H1 (cell line): ENCODE measurements at regions not wholly inside any gene's neighbourhood (a gene's known extent, or its start where the extent isn't known, plus 50 kb on each side); places are given as distances from the start of the nearest gene placed in this dataset.
A peak's percentile ranks its signal among the peaks of the same experiment; 100 is the strongest.

Experiments used
- CTCF ChIA-PET: fragments of 300-600 bp; sonication (Branson Sonifier 250); formaldehyde crosslinking; loops from one replicate; lab custom pipeline; 2021; ENCODE audit not compliant: partially characterized antibody; lab: Charles Lee
- POLR2A ChIA-PET: fragments of 300-600 bp; sonication (Branson Sonifier 250); formaldehyde crosslinking; loops from one replicate; lab custom pipeline; 2021; ENCODE audit warnings: inconsistent platforms; ENCODE audit not compliant: partially characterized antibody; lab: Charles Lee
- DNase-seq, 2 experiments: peaks; one replicate each; pipeline versions ENCODE4 v3.0.0 to v3.0.0-alpha.2; 2010 to 2022; ENCODE audit warnings: low spot score in 2 of 2, low read depth in 1 of 2, mixed read lengths in 1 of 2
- FAIRE-seq: peaks from 2 replicates; lab custom pipeline; 2011; peaks lifted over from hg19 to GRCh38; lab: Jason Lieb, UNC
- H2AFZ ChIP-seq: 2 replicates; pipeline ENCODE4 v1.8.1; 2012; ENCODE audit warnings: low read length, inconsistent platforms
- H2AK5ac ChIP-seq: 2 replicates; pipeline ENCODE4 v1.6.1; 2013; ENCODE audit warnings: low read depth, low read length
- H2BK120ac ChIP-seq: replicated peaks from 2 replicates; pipeline ENCODE3; 2013; ENCODE audit warnings: low read depth, low read length, inconsistent platforms
- H2BK12ac ChIP-seq: 2 replicates; pipeline ENCODE4 v1.6.1; 2013; ENCODE audit warnings: low read depth, low read length
- H2BK15ac ChIP-seq: 2 replicates; pipeline ENCODE4 v1.6.1; 2013; ENCODE audit warnings: low read length
- H2BK20ac ChIP-seq: 2 replicates; pipeline ENCODE4 v1.6.1; 2013; ENCODE audit warnings: low read length
- H2BK5ac ChIP-seq: 2 replicates; pipeline ENCODE4 v1.6.1; 2013; ENCODE audit warnings: low read depth, low read length
- H3K14ac ChIP-seq: 2 replicates; pipeline ENCODE4 v1.6.1; 2013; ENCODE audit warnings: inconsistent platforms; ENCODE audit not compliant: insufficient read length
- H3K18ac ChIP-seq: 2 replicates; pipeline ENCODE4 v1.6.1; 2013; ENCODE audit warnings: low read length; ENCODE audit errors: extremely low read depth
- H3K23ac ChIP-seq: 2 replicates; pipeline ENCODE4 v1.6.1; 2013; ENCODE audit warnings: inconsistent platforms; ENCODE audit not compliant: insufficient read length
- H3K23me2 ChIP-seq: 2 replicates; pipeline ENCODE4 v1.6.1; 2013; ENCODE audit warnings: low read depth, low read length
- H3K27ac ChIP-seq: 2 replicates; pipeline ENCODE4 v1.6.1; 2011; ENCODE audit warnings: low read depth, low read length, inconsistent platforms
- H3K27me3 ChIP-seq, 4 experiments: replicated peaks in 1 of 4; 1 replicate in 1 of 4; 2 replicates in 3 of 4; pipeline versions ENCODE4 v1.6.1 to v1.8.1; 2011 to 2013; ENCODE audit warnings: low read length in 3 of 4, mild to moderate bottlenecking in 3 of 4, inconsistent platforms in 2 of 4, mixed read lengths in 2 of 4, moderate library complexity in 1 of 4; ENCODE audit not compliant: control insufficient read depth in 3 of 4, insufficient read depth in 3 of 4; ENCODE audit errors: extremely low read depth in 1 of 4
- H3K36me3 ChIP-seq, 4 experiments: 2 replicates each; pipeline versions ENCODE4 v1.6.1 to v1.8.1; 2011 to 2013; ENCODE audit warnings: mild to moderate bottlenecking in 4 of 4, low read length in 3 of 4, moderate library complexity in 2 of 4, control low read depth in 1 of 4, inconsistent platforms in 1 of 4; ENCODE audit not compliant: insufficient read depth in 4 of 4, control insufficient read depth in 2 of 4
- H3K4ac ChIP-seq: replicated peaks from 2 replicates; pipeline ENCODE3; 2013; ENCODE audit warnings: low read length, low read depth, mixed read lengths, inconsistent platforms; ENCODE audit not compliant: insufficient read length
- H3K4me1 ChIP-seq, 4 experiments: replicated peaks in 1 of 4; 1 replicate in 1 of 4; 2 replicates in 3 of 4; pipeline versions ENCODE4 v1.6.1 to v1.8.1; 2011 to 2013; ENCODE audit warnings: low read length in 3 of 4, inconsistent platforms in 2 of 4, mixed read lengths in 1 of 4; ENCODE audit not compliant: insufficient read depth in 4 of 4, control insufficient read depth in 3 of 4
- H3K4me2 ChIP-seq, 2 experiments: 2 replicates each; pipeline versions ENCODE4 v1.6.1 to v1.8.1; 2011 to 2013; ENCODE audit warnings: low read depth in 2 of 2, low read length in 2 of 2, control low read depth in 1 of 2, inconsistent platforms in 1 of 2, mild to moderate bottlenecking in 1 of 2; ENCODE audit not compliant: insufficient read depth in 1 of 2
- H3K4me3 ChIP-seq, 4 experiments: fragments of 200-600, 300-600 bp in 1 of 4; sonication (generic), shearing (Covaris generic), sonication (Bioruptor Twin) in 1 of 4; 2 replicates each; pipeline versions ENCODE4 v1.5.1 to v1.8.1; 2011 to 2016; ENCODE audit warnings: low read length in 4 of 4, low read depth in 3 of 4, control low read depth in 2 of 4, inconsistent platforms in 2 of 4, mild to moderate bottlenecking in 2 of 4, mixed read lengths in 1 of 4, moderate library complexity in 1 of 4; ENCODE audit not compliant: insufficient read depth in 2 of 4; ENCODE audit errors: extremely low read depth in 1 of 4
- H3K56ac ChIP-seq: replicated peaks from 2 replicates; pipeline ENCODE3; 2013; ENCODE audit warnings: low read depth, mild to moderate bottlenecking, mixed read lengths, low read length, inconsistent platforms; ENCODE audit not compliant: insufficient read length
- H3K79me1 ChIP-seq: 2 replicates; pipeline ENCODE4 v1.6.1; 2013; ENCODE audit warnings: low read depth, low read length, control low read depth
- H3K79me2 ChIP-seq, 2 experiments: 2 replicates each; pipeline versions ENCODE4 v1.6.1 to v1.8.1; 2012 to 2013; ENCODE audit warnings: low read length in 2 of 2, mild to moderate bottlenecking in 2 of 2, inconsistent platforms in 1 of 2; ENCODE audit not compliant: insufficient read depth in 2 of 2, control insufficient read depth in 1 of 2
- H3K9ac ChIP-seq, 4 experiments: replicated peaks in 1 of 4; 1 replicate in 1 of 4; 2 replicates in 3 of 4; pipeline versions ENCODE4 v1.6.1 to v1.8.1; 2011 to 2013; ENCODE audit warnings: low read depth in 3 of 4, low read length in 3 of 4, control low read depth in 2 of 4, mild to moderate bottlenecking in 2 of 4, moderate library complexity in 2 of 4, inconsistent platforms in 1 of 4; ENCODE audit errors: extremely low read depth in 1 of 4
- H3K9me3 ChIP-seq, 2 experiments: 2 replicates each; pipeline versions ENCODE4 v1.6.1 to v1.8.1; 2012 to 2013; ENCODE audit warnings: mild to moderate bottlenecking in 2 of 2, moderate library complexity in 2 of 2, control low read depth in 1 of 2, inconsistent platforms in 1 of 2, low read depth in 1 of 2, low read length in 1 of 2, mixed read lengths in 1 of 2; ENCODE audit not compliant: insufficient read depth in 2 of 2
- H4K20me1 ChIP-seq, 2 experiments: replicated peaks in 1 of 2; 2 replicates each; pipeline versions ENCODE3 to v1.8.1; 2011 to 2013; ENCODE audit warnings: inconsistent platforms in 2 of 2, low read length in 2 of 2, mild to moderate bottlenecking in 1 of 2; ENCODE audit not compliant: insufficient read depth in 2 of 2, control insufficient read depth in 1 of 2
- H4K5ac ChIP-seq: 2 replicates; pipeline ENCODE4 v1.6.1; 2013; ENCODE audit warnings: low read length, low read depth, mixed read lengths, inconsistent platforms; ENCODE audit not compliant: insufficient read length
- H4K8ac ChIP-seq: 2 replicates; pipeline ENCODE4 v1.8.0; 2013; ENCODE audit warnings: mild to moderate bottlenecking, moderate library complexity, low read length, inconsistent platforms; ENCODE audit not compliant: insufficient read depth; ENCODE audit errors: extremely low read depth
- H4K91ac ChIP-seq: replicated peaks from 2 replicates; pipeline ENCODE3; 2013; ENCODE audit warnings: low read length, mixed read lengths, inconsistent platforms; ENCODE audit not compliant: insufficient read length
- ATF2 ChIP-seq: IDR thresholded peaks from 2 replicates; pipeline ENCODE4 v1.6.1; 2012; ENCODE audit warnings: low read length, inconsistent platforms
- BRCA1 ChIP-seq: IDR thresholded peaks from 2 replicates; pipeline ENCODE4 v1.6.1; 2012; ENCODE audit warnings: low read depth, low read length, improper control_type of control experiment
- CHD1 ChIP-seq: IDR thresholded peaks from 2 replicates; pipeline ENCODE4 v1.6.1; 2012; ENCODE audit warnings: low read depth, low read length, improper control_type of control experiment
- CHD2 ChIP-seq: IDR thresholded peaks from 2 replicates; pipeline ENCODE4 v1.6.1; 2012; ENCODE audit warnings: low read length, improper control_type of control experiment
- E2F6 ChIP-seq: IDR thresholded peaks from 2 replicates; pipeline ENCODE4 v1.6.1; 2012; ENCODE audit warnings: inconsistent platforms
- EZH2 ChIP-seq: fragments of 200-600 bp; sonication (generic); IDR thresholded peaks from 2 replicates; pipeline ENCODE4 v1.7.1; 2012; ENCODE audit warnings: low read depth, mild to moderate bottlenecking, moderate library complexity, low read length, inconsistent platforms; ENCODE audit not compliant: severe bottlenecking
- HDAC6 ChIP-seq: IDR thresholded peaks from one replicate; pipeline ENCODE4 v1.7.1; 2012; ENCODE audit warnings: low read depth, mild to moderate bottlenecking, inconsistent platforms, low read length, moderate library complexity
- JUND ChIP-seq: IDR thresholded peaks from 2 replicates; pipeline ENCODE4 v1.6.1; 2011; ENCODE audit warnings: mild to moderate bottlenecking, improper control_type of control experiment, low read length
- POLR2A ChIP-seq, 2 experiments: IDR thresholded peaks; 1 replicate in 1 of 2; 2 replicates in 1 of 2; pipeline ENCODE4 v1.6.1; 2011; ENCODE audit warnings: low read depth in 2 of 2, low read length in 2 of 2, mild to moderate bottlenecking in 2 of 2; ENCODE audit errors: control extremely low read depth in 1 of 2
- SIN3A ChIP-seq, 2 experiments: IDR thresholded peaks in 1 of 2; conservative IDR thresholded peaks in 1 of 2; 2 replicates each; pipeline ENCODE4 v1.6.1; 2011 to 2012; ENCODE audit warnings: low read length in 2 of 2, improper control_type of control experiment in 1 of 2, low read depth in 1 of 2, mild to moderate bottlenecking in 1 of 2
- SUZ12 ChIP-seq: fragments of 200-600 bp; sonication (generic); IDR thresholded peaks from 2 replicates; pipeline ENCODE4 v1.6.1; 2012; ENCODE audit warnings: mild to moderate bottlenecking, inconsistent platforms, low read length, moderate library complexity, mixed read lengths
- TBP ChIP-seq: IDR thresholded peaks from 2 replicates; pipeline ENCODE4 v1.6.1; 2011; ENCODE audit warnings: low read depth, low read length, improper control_type of control experiment
- TEAD4 ChIP-seq: IDR thresholded peaks from 2 replicates; pipeline ENCODE4 v1.6.1; 2012; ENCODE audit warnings: low read depth, low read length, inconsistent platforms, mixed read lengths
- YY1 ChIP-seq: IDR thresholded peaks from 2 replicates; pipeline ENCODE4 v1.6.1; 2011; ENCODE audit warnings: low read depth, mild to moderate bottlenecking, low read length

DNA sequence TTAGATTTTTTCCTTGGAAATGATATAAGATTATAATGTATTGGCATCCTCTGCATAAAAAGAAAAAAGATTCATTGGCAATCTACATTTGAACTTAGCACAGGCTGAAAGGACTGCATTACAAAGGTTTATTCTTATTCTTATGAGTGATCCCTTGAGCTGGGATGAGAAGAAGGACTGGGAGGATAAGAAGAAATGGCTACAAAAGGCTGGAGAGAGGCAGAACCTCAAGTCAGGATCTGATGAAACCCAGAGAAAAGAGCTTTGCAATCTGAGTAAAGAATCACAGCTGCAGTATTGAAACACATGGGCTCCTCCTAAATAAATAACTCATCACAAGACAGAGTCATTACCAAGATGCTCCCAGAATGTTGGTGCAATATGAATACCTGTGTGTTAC is 1635.4 kb upstream of the FLRT2 start:
- no peak overlapping the region for H4K91ac ChIP-seq
- DNase-seq, result no peak
- POLR2A ChIA-PET, result no interaction called here
- H3K4me3 ChIP-seq, result peak overlapping the region in 1 of 4 experiments; percentile 22; a peak in 1 of 8 replicates
- H4K5ac ChIP-seq, result peak overlapping the region; percentile 0
- H3K27ac ChIP-seq, result no peak overlapping the region
- H3K27me3 ChIP-seq, result no peaks in the 10 kb centered on the region
- H2BK5ac ChIP-seq, result no peak overlapping the region
- CTCF ChIA-PET, result interaction anchor here (0.7 kb wide), 1 partner anchor 165 kb away, joined by 3 read pairs; no protein-coding TSS in a partner anchor
- FAIRE-seq, result no peak
- no peaks in the 10 kb centered on the region for H3K9me3 ChIP-seq
- H2BK12ac ChIP-seq, result no peak overlapping the region
- no peak overlapping the region for H2BK120ac ChIP-seq
- H3K79me1 ChIP-seq, result no peaks in the 10 kb centered on the region
- H3K18ac ChIP-seq, result no peak overlapping the region
- H3K23ac ChIP-seq, result no peak overlapping the region
- H3K79me2 ChIP-seq, result no peaks in the 10 kb centered on the region
- H3K4me2 ChIP-seq, result peak overlapping the region; percentile 19; a peak in 2 of 4 replicates
- no peak overlapping the region for H2AK5ac ChIP-seq
- H3K23me2 ChIP-seq, result no peaks in the 10 kb centered on the region
- no peak overlapping the region for H3K9ac ChIP-seq
- H4K8ac ChIP-seq, result no peak overlapping the region
- H4K20me1 ChIP-seq, result no peaks in the 10 kb centered on the region
- H2BK15ac ChIP-seq, result no peak overlapping the region
- peaks cover 0 to 15% (median 9%) of the 10 kb centered on the region in 4 experiments; a peak in 4 of 7 replicates for H3K4me1 ChIP-seq
- no peak overlapping the region for H3K14ac ChIP-seq
- H3K4ac ChIP-seq, result no peak overlapping the region
- no peaks in the 10 kb centered on the region for H3K36me3 ChIP-seq
- H2AFZ ChIP-seq, result no peak overlapping the region
- H3K56ac ChIP-seq, result no peak overlapping the region
- no peak overlapping the region for H2BK20ac ChIP-seq
- TF ChIP-seq YY1 (no peak), E2F6 (no peak), TEAD4 (no peak), SUZ12 (no peak), HDAC6 (no peak), TBP (no peak), JUND (no peak), POLR2A (IDR thresholded peaks at IDR 0.05; ENCODE audit: control extremely low read depth in 1 of 2, low read depth in 2 of 2, low read length in 2 of 2) (no peak), ATF2 (no peak), SIN3A (conservative IDR thresholded peaks at IDR 0.05 in 1 of 2, IDR thresholded peaks at IDR 0.05 in 1 of 2; ENCODE audit: low read depth in 1 of 2, low read length in 2 of 2) (no peak), EZH2 (no peak), CHD2 (no peak), CHD1 (no peak), BRCA1 (no peak)
